B cell (primary cell): ENCODE measurements at regions not wholly inside any gene's neighbourhood (a gene's known extent, or its start where the extent isn't known, plus 50 kb on each side); places are given as distances from the start of the nearest gene placed in this dataset.

Source experiments
- ATAC-seq: fragments of 200-7000 bp; cut with Tn5 transposase; one replicate; pipeline ENCODE4 v1.10.0; 2021; ENCODE audit warnings: low read depth, mild to moderate bottlenecking, moderate number of reproducible peaks, moderate library complexity
- CTCF ChIA-PET: fragments of 350-600 bp; sonication (Branson Sonifier 250); formaldehyde crosslinking; loops from one replicate; lab custom pipeline; 2021; ENCODE audit warnings: antibody characterized with exemption, inconsistent platforms; lab: Charles Lee
- POLR2A ChIA-PET: fragments of 350-600 bp; sonication (Branson Sonifier 250); formaldehyde crosslinking; loops from one replicate; lab custom pipeline; 2021; ENCODE audit warnings: antibody characterized with exemption; lab: Charles Lee
- DNase-seq: peaks from one replicate; pipeline ENCODE4 v3.0.0; 2013
- H2AFZ ChIP-seq: 2 replicates; pipeline ENCODE4 v1.6.1; 2012; ENCODE audit warnings: mild to moderate bottlenecking, low read depth, low read length; ENCODE audit not compliant: insufficient read depth, poor library complexity, severe bottlenecking
- H3K27ac ChIP-seq, 2 donors: 1 replicate in 1 of 2; 2 replicates in 1 of 2; pipeline ENCODE4 v1.5.1; 2012 to 2013; ENCODE audit warnings: low read length in 2 of 2, mild to moderate bottlenecking in 2 of 2, moderate library complexity in 1 of 2
- H3K27me3 ChIP-seq, 4 experiments: fragments of 200-600 bp in 1 of 4; sonication (generic) in 1 of 4; replicated peaks in 1 of 4; 1 replicate in 2 of 4; 2 replicates in 2 of 4; pipeline versions ENCODE4 v1.6.1 to v1.7.0; 2013 to 2016; ENCODE audit warnings: low read length in 3 of 4, mild to moderate bottlenecking in 2 of 4, mixed read lengths in 1 of 4, moderate library complexity in 1 of 4; ENCODE audit not compliant: insufficient read depth in 4 of 4, control insufficient read depth in 3 of 4; ENCODE audit errors: control extremely low read depth in 1 of 4
- H3K36me3 ChIP-seq, 2 experiments: replicated peaks in 1 of 2; 1 replicate in 1 of 2; 2 replicates in 1 of 2; pipeline versions ENCODE4 v1.6.1 to v1.7.1; 2013; ENCODE audit warnings: low read length in 1 of 2; ENCODE audit not compliant: insufficient read depth in 2 of 2, control insufficient read depth in 1 of 2; ENCODE audit errors: control extremely low read depth in 1 of 2, extremely low read depth in 1 of 2
- H3K4me1 ChIP-seq, 2 donors: fragments of 200-600 bp in 1 of 2; sonication (generic) in 1 of 2; 1 replicate in 1 of 2; 2 replicates in 1 of 2; pipeline versions ENCODE4 v1.5.1 to v1.6.1; 2013 to 2017; ENCODE audit warnings: low read length in 2 of 2; ENCODE audit not compliant: control insufficient read depth in 2 of 2, insufficient read depth in 2 of 2
- H3K4me2 ChIP-seq: replicated peaks from 2 replicates; pipeline ENCODE3; 2012; ENCODE audit warnings: mild to moderate bottlenecking, low read depth, low read length; ENCODE audit not compliant: poor library complexity, severe bottlenecking
- H3K4me3 ChIP-seq, 5 experiments: fragments of 200-600 bp in 1 of 5; sonication (generic) in 1 of 5; 1 replicate in 3 of 5; 2 replicates in 2 of 5; pipeline versions ENCODE4 v1.5.1 to v1.7.0; 2011 to 2016; ENCODE audit warnings: low read length in 4 of 5, mild to moderate bottlenecking in 4 of 5, low read depth in 2 of 5, control low read depth in 1 of 5, moderate library complexity in 1 of 5; ENCODE audit not compliant: insufficient read depth in 1 of 5; ENCODE audit errors: control extremely low read depth in 1 of 5, extremely low read depth in 1 of 5
- H3K79me2 ChIP-seq: fragments of 200-600 bp; sonication (generic); one replicate; pipeline ENCODE4 v1.6.0; 2016; ENCODE audit warnings: low read length; ENCODE audit not compliant: control insufficient read depth, insufficient read depth
- H3K9ac ChIP-seq: fragments of 200-600 bp; sonication (generic); 2 replicates; pipeline ENCODE4 v1.6.1; 2017; ENCODE audit warnings: mild to moderate bottlenecking, low read length, moderate library complexity
- H3K9me3 ChIP-seq, 3 donors: one replicate each; pipeline versions ENCODE4 v1.6.1 to v1.7.1; 2013; ENCODE audit warnings: low read length in 2 of 3; ENCODE audit not compliant: control insufficient read depth in 2 of 3, insufficient read depth in 1 of 3; ENCODE audit errors: control extremely low read depth in 1 of 3
- H4K20me1 ChIP-seq: 2 replicates; pipeline ENCODE4 v1.6.0; 2012; ENCODE audit warnings: mild to moderate bottlenecking, low read length; ENCODE audit not compliant: insufficient read depth, control insufficient read depth, poor library complexity, severe bottlenecking
- H3K27ac Mint-ChIP-seq: one replicate; pipeline ENCODE4 v1.8.0; 2021; ENCODE audit warnings: mixed read lengths
- H3K27me3 Mint-ChIP-seq: one replicate; pipeline ENCODE4 v1.8.0; 2021; ENCODE audit warnings: mixed read lengths
- H3K4me1 Mint-ChIP-seq: one replicate; pipeline ENCODE4 v1.8.0; 2021; ENCODE audit warnings: mixed read lengths
- H3K4me3 Mint-ChIP-seq: one replicate; pipeline ENCODE4 v1.8.0; 2021; ENCODE audit warnings: mixed read lengths
- H3K9me3 Mint-ChIP-seq: one replicate; pipeline ENCODE4 v1.8.0; 2022; ENCODE audit warnings: mixed read lengths; ENCODE audit not compliant: insufficient read depth
- CTCF ChIP-seq: fragments of 200-600 bp; IDR thresholded peaks from one replicate; pipeline ENCODE4 v1.8.0; 2022; ENCODE audit warnings: antibody characterized with exemption, mild to moderate bottlenecking
- EZH2 ChIP-seq: IDR thresholded peaks from 2 replicates; pipeline ENCODE4 v1.6.1; 2012; ENCODE audit warnings: borderline replicate concordance, low read depth, mild to moderate bottlenecking, moderate library complexity, low read length; ENCODE audit not compliant: insufficient read depth, poor library complexity, severe bottlenecking
- WGBS: methylation state at CpG from one replicate; pipeline ENCODE4 v1.1.5; 2013; ENCODE audit warnings: missing lambda C conversion rate; ENCODE audit not compliant: insufficient coverage; 5-methylcytosine and 5-hydroxymethylcytosine counted together
- intact Hi-C: fragments of 100-400 bp; cut with micrococcal nuclease; formaldehyde crosslinking; loops from one replicate; pipeline ENCODE4 v1.10.0; 2022

GRCh38 chr5:33283243-33283642 is 157.5 kb upstream of the TARS1 start:
- Histone ChIP-seq H3K79me2 (no peaks in the 10 kb centered on the region), H3K4me3 (no peak overlapping the region), H3K4me2 (no peak overlapping the region), H3K9ac (no peak overlapping the region), H3K27me3 (no peaks in the 10 kb centered on the region), H4K20me1 (no peaks in the 10 kb centered on the region), H2AFZ (no peak overlapping the region), H3K9me3 (no peaks in the 10 kb centered on the region), H3K36me3 (no peaks in the 10 kb centered on the region), H3K27ac (no peak overlapping the region), H3K4me1 (no peaks in the 10 kb centered on the region)
- intact Hi-C loops, result no loop called here
- Mint-ChIP-seq H3K4me1 (no peaks in the 10 kb centered on the region), H3K4me3 (no peak overlapping the region), H3K27ac (no peak overlapping the region), H3K9me3 (no peaks in the 10 kb centered on the region), H3K27me3 (no peaks in the 10 kb centered on the region)
- no peak for DNase-seq
- POLR2A ChIA-PET, result no interaction called here
- ATAC-seq, result no peak
- TF ChIP-seq EZH2 (no peak), CTCF (no peak)
- CTCF ChIA-PET, result no interaction called here

GRCh38 chr5:33284681-33285080 is 156.1 kb upstream of the TARS1 start:
- no peak for ATAC-seq

More at GRCh38 chr5:33284681-33285080, 156.1 kb upstream of the TARS1 start:
- Mint-ChIP-seq H3K4me1 (no peaks in the 10 kb centered on the region), H3K4me3 (no peak overlapping the region), H3K27me3 (no peaks in the 10 kb centered on the region), H3K9me3 (no peaks in the 10 kb centered on the region), H3K27ac (no peak overlapping the region)
- H3K36me3 ChIP-seq, result no peaks in the 10 kb centered on the region
- H4K20me1 ChIP-seq, result no peaks in the 10 kb centered on the region
- H3K27ac ChIP-seq, result no peak overlapping the region
- no peak for TF ChIP-seq EZH2
- TF ChIP-seq CTCF, result no peak
- intact Hi-C loops, result no loop called here
- no peak overlapping the region for H3K4me2 ChIP-seq
- H3K4me1 ChIP-seq, result no peaks in the 10 kb centered on the region
- ChIA-PET POLR2A (no interaction called here), CTCF (no interaction called here)
- WGBS, result no CpG with 5 or more reads among the region's 3 CpGs
- H3K79me2 ChIP-seq, result no peaks in the 10 kb centered on the region
- no peak for DNase-seq
- no peaks in the 10 kb centered on the region for H3K9me3 ChIP-seq
- H3K27me3 ChIP-seq, result no peaks in the 10 kb centered on the region
- no peak overlapping the region for H3K4me3 ChIP-seq
- H2AFZ ChIP-seq, result no peak overlapping the region
- no peak overlapping the region for H3K9ac ChIP-seq
